T-helper 17 cell (primary cell): ENCODE measurements at regions not wholly inside any gene's neighbourhood (a gene's known extent, or its start where the extent isn't known, plus 50 kb on each side); places are given as distances from the start of the nearest gene placed in this dataset.

Source experiments
- ATAC-seq: fragments of 150-1000 bp; cut with Tn5 transposase; 2 replicates; pipeline ENCODE4 v1.10.0; 2021; ENCODE audit warnings: mild to moderate bottlenecking, moderate library complexity
- DNase-seq, 3 donors: peaks; one replicate each; pipeline versions ENCODE4 v3.0.0 to v3.0.0-alpha.2; 2020 to 2021
- H3K9me3 ChIP-seq: one replicate; pipeline ENCODE4 v1.7.0; 2013; ENCODE audit warnings: low read length, mild to moderate bottlenecking; ENCODE audit not compliant: control insufficient read depth, poor library complexity, severe bottlenecking
- H3K27ac Mint-ChIP-seq: one replicate; pipeline ENCODE4 v1.8.0; 2022; ENCODE audit warnings: mild to moderate bottlenecking, moderate library complexity, mixed read lengths
- H3K27me3 Mint-ChIP-seq: one replicate; pipeline ENCODE4 v1.8.0; 2022; ENCODE audit warnings: mixed read lengths
- H3K36me3 Mint-ChIP-seq: one replicate; pipeline ENCODE4 v1.8.0; 2022; ENCODE audit warnings: low read depth, mixed read lengths
- H3K4me1 Mint-ChIP-seq: one replicate; pipeline ENCODE4 v1.8.0; 2022; ENCODE audit warnings: mild to moderate bottlenecking, mixed read lengths
- H3K4me3 Mint-ChIP-seq: one replicate; pipeline ENCODE4 v1.8.0; 2022; ENCODE audit warnings: mild to moderate bottlenecking, moderate library complexity, mixed read lengths

DNA sequence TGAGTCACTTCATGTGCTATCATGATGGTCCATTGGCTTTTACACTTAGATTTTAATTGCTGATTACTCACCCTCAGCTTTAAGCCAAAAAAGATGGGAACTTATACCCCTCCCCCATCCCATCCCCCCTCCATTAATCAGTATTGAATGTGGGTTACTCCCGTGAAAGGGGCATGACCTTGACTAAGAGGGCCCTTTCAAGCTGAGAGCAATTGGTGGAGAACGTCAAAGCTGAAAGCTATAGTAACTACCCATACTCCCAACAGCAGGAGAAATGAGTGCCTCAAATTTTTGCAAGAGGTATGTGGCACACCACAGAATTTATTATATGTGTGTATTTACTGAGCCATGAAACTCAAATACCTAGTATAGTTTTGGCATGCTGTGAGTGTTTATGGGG, 99.7 kb upstream of the CDH8 start:
- H3K36me3 Mint-ChIP-seq = no peaks in the 10 kb centered on the region
- H3K27ac Mint-ChIP-seq = no peak overlapping the region
- DNase-seq (no peak), ATAC-seq (no peak)
- H3K4me1 Mint-ChIP-seq = no peaks in the 10 kb centered on the region
- no peak overlapping the region for H3K4me3 Mint-ChIP-seq
- peaks cover 7% of the 10 kb centered on the region for H3K9me3 ChIP-seq
- H3K27me3 Mint-ChIP-seq = no peaks in the 10 kb centered on the region

GRCh38 chr16:62135446-62135845, 99.2 kb upstream of the CDH8 start:
- no peaks in the 10 kb centered on the region for H3K36me3 Mint-ChIP-seq
- H3K27ac Mint-ChIP-seq = no peak overlapping the region
- H3K27me3 Mint-ChIP-seq = no peaks in the 10 kb centered on the region
- no peak overlapping the region for H3K4me3 Mint-ChIP-seq
- H3K4me1 Mint-ChIP-seq = no peaks in the 10 kb centered on the region
- peaks cover 7% of the 10 kb centered on the region for H3K9me3 ChIP-seq
- ATAC-seq (no peak), DNase-seq (no peak)

DNA sequence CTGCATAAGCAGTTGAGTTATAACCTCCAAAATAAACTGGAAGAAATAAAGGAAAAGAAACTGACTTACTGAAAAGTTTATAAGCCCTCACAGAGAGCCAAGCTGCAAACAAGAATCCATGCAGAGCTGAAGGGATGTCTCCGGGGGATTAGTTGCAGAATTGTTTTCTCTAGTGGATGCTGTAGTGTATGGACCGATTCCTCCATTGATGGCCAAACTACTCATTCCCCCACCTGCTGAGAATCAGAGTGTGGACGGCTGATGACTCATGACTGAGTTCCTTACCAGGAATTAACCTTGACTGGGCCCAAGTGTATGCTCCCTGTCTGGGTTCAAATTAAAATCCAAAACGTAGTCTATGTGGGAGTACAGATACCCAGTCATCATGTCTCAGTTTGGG, 93.9 kb upstream of the CDH8 start:
- Mint-ChIP-seq H3K4me3 (no peak overlapping the region), H3K36me3 (no peaks in the 10 kb centered on the region), H3K4me1 (no peaks in the 10 kb centered on the region), H3K27ac (no peak overlapping the region), H3K27me3 (no peaks in the 10 kb centered on the region)
- DNase-seq = no peak
- peaks cover 7% of the 10 kb centered on the region for H3K9me3 ChIP-seq
- ATAC-seq = no peak

DNA sequence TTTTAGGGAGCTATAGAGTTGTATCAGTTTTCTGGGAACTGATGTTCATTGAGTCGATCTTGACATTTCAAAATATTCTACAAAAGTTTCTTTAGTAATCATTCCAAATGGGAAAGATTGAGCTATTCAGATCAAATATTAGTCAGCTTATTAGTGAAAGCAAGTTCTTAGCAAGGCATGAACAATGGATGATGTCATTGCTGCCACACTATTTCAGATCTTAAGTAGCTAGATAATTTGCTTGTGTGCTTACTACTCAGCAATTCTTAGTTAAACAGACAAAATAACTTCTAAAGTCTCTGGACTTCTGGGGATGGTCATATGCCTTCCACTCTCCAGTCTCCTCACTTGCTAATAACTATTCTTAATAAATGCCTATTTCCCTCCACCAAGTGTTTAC, 69.0 kb upstream of the CDH8 start:
- ATAC-seq = no peak
- Mint-ChIP-seq H3K4me3 (no peak overlapping the region), H3K27me3 (no peaks in the 10 kb centered on the region)

DNA sequence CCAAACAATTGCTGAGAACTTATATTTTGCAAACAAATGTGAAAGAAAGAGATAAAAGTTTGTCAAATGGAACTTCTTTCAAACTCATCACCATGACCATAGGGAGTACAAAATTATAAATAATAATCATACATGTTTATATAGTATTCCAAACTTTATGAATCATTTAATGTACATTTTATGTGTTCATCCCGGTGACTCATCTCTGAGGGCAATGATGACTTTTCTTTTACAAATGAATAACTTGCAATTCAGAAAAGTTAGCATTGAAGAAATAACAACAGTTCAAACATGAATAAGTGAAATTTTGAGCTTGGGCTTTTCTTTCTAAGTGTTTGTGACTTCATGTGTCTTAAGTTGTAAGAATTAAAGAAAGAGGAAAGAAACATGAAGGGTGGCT, 66.3 kb upstream of the CDH8 start:
- Mint-ChIP-seq H3K27me3 (no peaks in the 10 kb centered on the region), H3K36me3 (no peaks in the 10 kb centered on the region), H3K27ac (no peak overlapping the region), H3K4me3 (no peak overlapping the region), H3K4me1 (no peaks in the 10 kb centered on the region)
- ATAC-seq = no peak
- H3K9me3 ChIP-seq = no peaks in the 10 kb centered on the region
- no peak for DNase-seq

More for the DNA sequence above, 69.0 kb upstream of the CDH8 start:
- H3K9me3 ChIP-seq = no peaks in the 10 kb centered on the region
- H3K27ac Mint-ChIP-seq = no peak overlapping the region
- H3K36me3 Mint-ChIP-seq = no peaks in the 10 kb centered on the region
- no peaks in the 10 kb centered on the region for H3K4me1 Mint-ChIP-seq
- no peak for DNase-seq

DNA sequence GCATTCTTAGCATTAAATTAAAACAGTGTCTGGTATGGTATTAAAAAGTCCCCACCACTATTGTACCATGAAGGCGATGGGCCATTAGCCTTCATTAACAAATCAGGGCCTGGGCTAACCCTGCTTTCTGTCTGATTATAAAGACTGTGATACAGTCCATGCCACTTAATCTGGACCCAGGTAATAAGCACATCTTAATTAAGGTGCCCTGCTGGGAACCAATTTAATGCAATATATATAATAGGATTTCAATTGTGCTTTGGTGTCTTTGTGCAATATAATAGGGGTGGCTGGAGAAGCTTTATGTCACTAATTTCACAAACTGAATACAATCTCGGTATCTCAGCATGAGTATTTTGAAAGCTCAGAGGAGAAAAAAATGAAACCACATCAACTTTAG, 64.4 kb upstream of the CDH8 start:
- no peak overlapping the region for H3K27ac Mint-ChIP-seq
- ATAC-seq (no peak), DNase-seq (no peak)
- H3K36me3 Mint-ChIP-seq = no peaks in the 10 kb centered on the region
- no peak overlapping the region for H3K4me3 Mint-ChIP-seq
- H3K9me3 ChIP-seq = no peaks in the 10 kb centered on the region
- H3K27me3 Mint-ChIP-seq = no peaks in the 10 kb centered on the region
- H3K4me1 Mint-ChIP-seq = no peaks in the 10 kb centered on the region

- no peaks in the 10 kb centered on the region for H3K27me3 Mint-ChIP-seq
Observed at GRCh38 chr16:62089715-62090114, 53.5 kb upstream of the CDH8 start.

GRCh38 chr16:62088731-62089410, 52.6 kb upstream of the CDH8 start:
- no peaks in the 10 kb centered on the region for H3K4me1 Mint-ChIP-seq
- no peak for ATAC-seq
- H3K27ac Mint-ChIP-seq = no peak overlapping the region
- no peaks in the 10 kb centered on the region for H3K27me3 Mint-ChIP-seq
- DNase-seq = no peak
- no peaks in the 10 kb centered on the region for H3K9me3 ChIP-seq
- no peaks in the 10 kb centered on the region for H3K36me3 Mint-ChIP-seq
- H3K4me3 Mint-ChIP-seq = no peak overlapping the region

More at GRCh38 chr16:62089715-62090114, 53.5 kb upstream of the CDH8 start:
- no peaks in the 10 kb centered on the region for H3K9me3 ChIP-seq
- no peaks in the 10 kb centered on the region for H3K4me1 Mint-ChIP-seq
- no peak overlapping the region for H3K4me3 Mint-ChIP-seq
- DNase-seq = no peak
- no peak for ATAC-seq
- no peaks in the 10 kb centered on the region for H3K36me3 Mint-ChIP-seq
- no peak overlapping the region for H3K27ac Mint-ChIP-seq
